GM23248 (cell line): ENCODE measurements at regions not wholly inside any gene's neighbourhood (a gene's known extent, or its start where the extent isn't known, plus 50 kb on each side); places are given as distances from the start of the nearest gene placed in this dataset.

Source experiments
- DNase-seq: peaks from one replicate; pipeline ENCODE4 v3.0.0-alpha.2; 2015
- H2AFZ ChIP-seq: fragments of 200-600 bp; sonication (generic); 2 replicates; pipeline ENCODE4 v1.6.1; 2016; ENCODE audit warnings: antibody characterized with exemption
- H3F3A ChIP-seq: fragments of 200-600 bp; sonication (generic); 2 replicates; pipeline ENCODE4 v1.6.1; 2016; ENCODE audit warnings: mild to moderate bottlenecking, antibody characterized with exemption, mixed run types; ENCODE audit not compliant: insufficient read depth
- H3K27ac ChIP-seq: fragments of 200-600 bp; sonication (generic); 2 replicates; pipeline ENCODE4 v1.5.1; 2016; ENCODE audit warnings: mild to moderate bottlenecking
- H3K27me3 ChIP-seq: fragments of 200-600 bp; sonication (generic); replicated peaks from 2 replicates; pipeline ENCODE4 v1.6.1; 2016; ENCODE audit warnings: mild to moderate bottlenecking; ENCODE audit not compliant: insufficient read depth
- H3K36me3 ChIP-seq: fragments of 200-600 bp; sonication (generic); 2 replicates; pipeline ENCODE4 v1.6.1; 2016; ENCODE audit warnings: low read depth, mild to moderate bottlenecking
- H3K4me1 ChIP-seq: fragments of 200-600 bp; sonication (generic); 2 replicates; pipeline ENCODE4 v1.6.1; 2016; ENCODE audit warnings: mild to moderate bottlenecking; ENCODE audit not compliant: insufficient read depth
- H3K4me2 ChIP-seq: fragments of 200-600 bp; sonication (generic); one replicate; pipeline ENCODE4 v1.6.1; 2016; ENCODE audit warnings: mild to moderate bottlenecking; ENCODE audit not compliant: unreplicated experiment
- H3K4me3 ChIP-seq: fragments of 200-600 bp; sonication (generic); 2 replicates; pipeline ENCODE4 v1.5.1; 2016; ENCODE audit warnings: mild to moderate bottlenecking
- H3K79me2 ChIP-seq: fragments of 200-600 bp; sonication (generic); 2 replicates; pipeline ENCODE4 v1.6.1; 2016; ENCODE audit warnings: mild to moderate bottlenecking; ENCODE audit not compliant: insufficient read depth
- H3K9ac ChIP-seq: fragments of 200-600 bp; sonication (generic); 2 replicates; pipeline ENCODE4 v1.6.1; 2016; ENCODE audit warnings: mild to moderate bottlenecking
- H3K9me2 ChIP-seq: fragments of 200-600 bp; sonication (generic); 2 replicates; pipeline ENCODE4 v1.6.1; 2016; ENCODE audit warnings: mixed run types, mild to moderate bottlenecking, moderate library complexity; ENCODE audit not compliant: insufficient read depth
- H3K9me3 ChIP-seq: fragments of 200-600 bp; sonication (generic); one replicate; pipeline ENCODE4 v1.6.1; 2017; ENCODE audit warnings: low read depth
- H4K20me1 ChIP-seq: fragments of 200-600 bp; sonication (generic); 2 replicates; pipeline ENCODE4 v1.6.0; 2016; ENCODE audit not compliant: insufficient read depth
- EZH2 ChIP-seq: fragments of 200-600 bp; sonication (generic); IDR thresholded peaks from 2 replicates; pipeline ENCODE4 v1.6.1; 2018; ENCODE audit warnings: antibody characterized with exemption, mild to moderate bottlenecking; ENCODE audit not compliant: insufficient read depth, poor library complexity, severe bottlenecking
- EZH2phosphoT487 ChIP-seq: fragments of 200-600 bp; sonication (generic); IDR thresholded peaks from 2 replicates; pipeline ENCODE4 v1.6.1; 2018; ENCODE audit warnings: antibody characterized with exemption, moderate library complexity, mild to moderate bottlenecking, low read depth; ENCODE audit not compliant: insufficient read depth
- WGBS, 2 experiments: methylation state at CpG; one replicate each; pipeline ENCODE4 v1.1.6; 2015 to 2017; ENCODE audit warnings: low lambda C conversion rate in 2 of 2, low coverage in 1 of 2; ENCODE audit errors: missing lambda C conversion rate in 2 of 2; 5-methylcytosine and 5-hydroxymethylcytosine counted together
- in situ Hi-C: fragments of 300-500 bp; cut with MboI; formaldehyde crosslinking; loops from 2 replicates; pipeline ENCODE4 v1.15.0; 2020

DNA sequence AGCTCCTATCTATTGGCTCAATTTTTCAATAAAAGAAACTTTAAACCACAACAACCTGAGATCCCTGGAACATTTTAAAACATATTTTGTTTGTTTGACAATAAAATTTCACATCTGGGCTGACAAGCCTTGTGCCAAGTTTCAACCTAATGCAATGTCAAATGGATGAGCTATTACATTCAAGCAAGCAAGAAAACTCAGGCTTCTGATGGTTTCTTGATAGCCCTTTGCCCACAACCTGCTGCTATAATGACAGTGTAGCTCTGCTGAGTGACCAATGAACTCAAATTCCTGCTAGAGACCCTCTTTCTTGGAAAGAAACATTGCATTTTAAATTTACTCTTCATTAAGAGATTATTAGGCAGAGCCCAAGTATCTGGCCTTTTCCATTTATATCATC lies 472.9 kb downstream of the ARHGEF28 start:
- in situ Hi-C loops = no loop called here
- H3K9me2 ChIP-seq = no peaks in the 10 kb centered on the region
- no peaks in the 10 kb centered on the region for H3K79me2 ChIP-seq
- no peak overlapping the region for H2AFZ ChIP-seq
- H3K4me2 ChIP-seq = no peak overlapping the region
- no peak for TF ChIP-seq EZH2phosphoT487
- TF ChIP-seq EZH2 = no peak
- DNase-seq = no peak
- H3K4me1 ChIP-seq = no peaks in the 10 kb centered on the region
- H3K4me3 ChIP-seq = no peak overlapping the region
- no peaks in the 10 kb centered on the region for H3K27me3 ChIP-seq
- no peaks in the 10 kb centered on the region for H4K20me1 ChIP-seq
- H3K9me3 ChIP-seq = no peaks in the 10 kb centered on the region
- no peak overlapping the region for H3K27ac ChIP-seq
- H3K36me3 ChIP-seq = no peaks in the 10 kb centered on the region
- no peak overlapping the region for H3K9ac ChIP-seq
- no peaks in the 10 kb centered on the region for H3F3A ChIP-seq

DNA sequence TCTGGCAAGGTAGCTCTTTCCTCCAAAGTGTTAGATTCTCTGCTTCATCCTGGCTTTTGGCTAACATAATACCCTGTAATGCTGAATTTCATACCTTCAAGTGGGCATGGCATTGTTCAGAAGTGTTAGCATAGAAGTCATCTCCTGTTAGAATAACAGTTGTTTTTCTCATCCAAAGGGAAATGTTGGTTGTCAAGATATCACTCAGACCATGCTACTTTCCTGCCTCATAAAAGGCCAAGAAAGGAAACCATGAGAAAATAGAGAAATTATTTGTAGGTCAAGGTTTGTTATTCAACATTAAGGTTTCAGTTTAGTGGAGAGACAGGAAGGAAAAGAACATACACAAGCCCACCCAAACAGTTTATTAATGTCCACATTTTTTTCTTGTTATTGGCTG lies 472.5 kb downstream of the ARHGEF28 start:
- no peaks in the 10 kb centered on the region for H4K20me1 ChIP-seq
- no peaks in the 10 kb centered on the region for H3K27me3 ChIP-seq
- H3K79me2 ChIP-seq = no peaks in the 10 kb centered on the region
- in situ Hi-C loops = no loop called here
- H3K27ac ChIP-seq = no peak overlapping the region
- no peak overlapping the region for H2AFZ ChIP-seq
- no peak overlapping the region for H3K4me2 ChIP-seq
- no peak for DNase-seq
- TF ChIP-seq EZH2phosphoT487 (no peak), EZH2 (no peak)
- H3K4me1 ChIP-seq = no peaks in the 10 kb centered on the region
- H3K9me3 ChIP-seq = no peaks in the 10 kb centered on the region
- no peak overlapping the region for H3K9ac ChIP-seq
- no peaks in the 10 kb centered on the region for H3K9me2 ChIP-seq
- H3K4me3 ChIP-seq = no peak overlapping the region
- no peaks in the 10 kb centered on the region for H3F3A ChIP-seq
- no peaks in the 10 kb centered on the region for H3K36me3 ChIP-seq

DNA sequence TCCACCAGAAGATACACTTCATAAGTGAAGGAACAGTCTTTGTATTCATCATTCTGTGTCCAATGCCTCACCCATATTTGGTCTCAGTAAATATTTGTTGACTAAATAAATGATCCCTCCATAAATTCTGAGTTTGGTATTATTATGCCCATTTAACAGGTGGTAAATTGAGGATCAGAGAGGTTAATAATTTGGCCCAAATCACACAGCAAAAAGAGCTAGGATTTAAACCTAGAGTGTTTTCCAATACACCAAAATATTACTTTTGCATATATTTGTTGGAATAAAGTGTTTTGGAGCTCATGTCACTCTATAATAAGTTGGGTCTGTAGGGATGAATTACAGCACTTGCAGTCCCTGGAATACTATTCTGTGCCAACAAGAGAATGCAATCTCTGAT lies 470.3 kb downstream of the ARHGEF28 start:
- no peaks in the 10 kb centered on the region for H3F3A ChIP-seq
- no peak overlapping the region for H3K27ac ChIP-seq
- H3K9me2 ChIP-seq = no peaks in the 10 kb centered on the region
- H3K9ac ChIP-seq = no peak overlapping the region
- H4K20me1 ChIP-seq = no peaks in the 10 kb centered on the region
- H2AFZ ChIP-seq = no peak overlapping the region
- TF ChIP-seq EZH2phosphoT487 = no peak
- TF ChIP-seq EZH2 = no peak
- H3K27me3 ChIP-seq = no peaks in the 10 kb centered on the region; the same call in 1 of the 2 replicates
- no peak for DNase-seq
- no peak overlapping the region for H3K4me3 ChIP-seq
- H3K79me2 ChIP-seq = no peaks in the 10 kb centered on the region
- no peaks in the 10 kb centered on the region for H3K36me3 ChIP-seq
- H3K4me2 ChIP-seq = no peak overlapping the region
- H3K9me3 ChIP-seq = no peaks in the 10 kb centered on the region
- in situ Hi-C loops = no loop called here
- H3K4me1 ChIP-seq = no peaks in the 10 kb centered on the region

DNA sequence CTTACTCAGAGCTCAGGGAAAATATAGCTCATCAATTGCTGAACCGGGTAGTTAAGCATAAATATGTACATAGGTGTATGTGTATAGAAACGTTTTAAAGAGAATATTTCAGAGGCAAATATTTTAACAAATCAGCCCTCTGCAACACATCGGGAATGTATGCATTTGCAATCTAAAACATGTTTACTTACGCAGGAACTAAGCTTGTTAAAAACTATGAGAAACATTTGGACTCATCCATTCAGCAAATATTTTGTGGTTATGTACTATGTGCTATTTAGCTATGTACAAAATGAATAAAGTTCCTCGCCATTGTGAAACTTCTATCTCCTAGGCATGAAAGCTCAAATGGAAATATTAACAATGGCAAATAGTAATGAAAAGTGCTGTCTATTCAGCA lies 469.9 kb downstream of the ARHGEF28 start:
- DNase-seq = peak; percentile 14
- Histone ChIP-seq H3K9ac (no peak overlapping the region), H3F3A (no peaks in the 10 kb centered on the region), H3K4me3 (no peak overlapping the region), H3K4me2 (no peak overlapping the region), H3K4me1 (no peaks in the 10 kb centered on the region), H3K27ac (no peak overlapping the region), H3K36me3 (no peaks in the 10 kb centered on the region), H3K9me3 (no peaks in the 10 kb centered on the region), H3K9me2 (no peaks in the 10 kb centered on the region), H2AFZ (no peak overlapping the region), H3K79me2 (no peaks in the 10 kb centered on the region), H3K27me3 (no peaks in the 10 kb centered on the region; the same call in 1 of the 2 replicates), H4K20me1 (no peaks in the 10 kb centered on the region)
- WGBS, 2 experiments = 59 to 67% methylated on average over 4 of the region's 5 CpGs
- in situ Hi-C loops = no loop called here
- TF ChIP-seq EZH2phosphoT487 (no peak), EZH2 (no peak)

DNA sequence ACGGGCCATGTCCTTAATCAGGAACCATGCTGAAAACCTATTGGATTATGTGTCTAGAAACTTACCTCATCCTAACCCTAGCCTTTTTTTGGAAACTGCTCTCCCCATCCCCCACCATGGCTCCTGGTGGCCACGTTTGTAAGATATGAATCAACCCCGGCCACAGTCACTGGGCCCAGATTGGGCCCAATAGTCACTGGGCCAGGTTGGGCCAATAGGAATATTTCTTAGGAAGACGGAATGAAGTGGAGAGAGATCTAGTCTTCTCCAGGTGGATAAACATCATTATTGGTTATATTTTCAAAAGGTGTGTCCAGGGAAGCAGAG lies 468.7 kb downstream of the ARHGEF28 start:
- Histone ChIP-seq H3K9me2 (no peaks in the 10 kb centered on the region), H3F3A (no peaks in the 10 kb centered on the region), H3K36me3 (no peaks in the 10 kb centered on the region), H3K4me3 (no peak overlapping the region), H4K20me1 (no peaks in the 10 kb centered on the region), H3K27me3 (no peaks in the 10 kb centered on the region; the same call in 1 of the 2 replicates), H2AFZ (no peak overlapping the region), H3K4me2 (no peak overlapping the region), H3K4me1 (no peaks in the 10 kb centered on the region), H3K9ac (no peak overlapping the region), H3K27ac (no peak overlapping the region), H3K9me3 (no peaks in the 10 kb centered on the region), H3K79me2 (no peaks in the 10 kb centered on the region)
- 66 to 68% methylated on average over 4 of the region's 4 CpGs for WGBS, 2 experiments
- no peak for DNase-seq
- in situ Hi-C loops = no loop called here
- no peak for TF ChIP-seq EZH2phosphoT487
- no peak for TF ChIP-seq EZH2
